ENCODE measurements at regions not wholly inside any gene's neighbourhood (a gene's known extent, or its start where the extent isn't known, plus 50 kb on each side); places are given as distances from the start of the nearest gene placed in this dataset.

- TF ChIP-seq CBFA2T3 (IDR thresholded peaks at IDR 0.05) (no peak), TRIM28 (IDR thresholded peaks at IDR 0.05) (no peak), CTCF (IDR thresholded peaks at IDR 0.05 in 2 of 3, conservative IDR thresholded peaks at IDR 0.05 in 1 of 3; ENCODE audit: insufficient read depth in 2 of 3, low read depth in 1 of 3, low read length in 3 of 3) (no peak), EP300 (IDR thresholded peaks at IDR 0.05; ENCODE audit: low read length) (no peak), TARDBP (IDR thresholded peaks at IDR 0.05) (no peak), POLR2AphosphoS5 (IDR thresholded peaks at IDR 0.05; ENCODE audit: control insufficient read depth, insufficient read depth, low read depth, low read length) (no peak), POLR2A (conservative IDR thresholded peaks at IDR 0.05) (no peak), MYC (IDR thresholded peaks at IDR 0.05; ENCODE audit: low read depth, low read length) (no peak), MYC (CRISPR knock-in tag; IDR thresholded peaks at IDR 0.05; ENCODE audit: borderline replicate concordance, low read depth) (no peak), ZBTB49 (CRISPR knock-in tag; IDR thresholded peaks at IDR 0.05; ENCODE audit: borderline replicate concordance) (no peak)
- TF ChIP-seq, protein P1, sequence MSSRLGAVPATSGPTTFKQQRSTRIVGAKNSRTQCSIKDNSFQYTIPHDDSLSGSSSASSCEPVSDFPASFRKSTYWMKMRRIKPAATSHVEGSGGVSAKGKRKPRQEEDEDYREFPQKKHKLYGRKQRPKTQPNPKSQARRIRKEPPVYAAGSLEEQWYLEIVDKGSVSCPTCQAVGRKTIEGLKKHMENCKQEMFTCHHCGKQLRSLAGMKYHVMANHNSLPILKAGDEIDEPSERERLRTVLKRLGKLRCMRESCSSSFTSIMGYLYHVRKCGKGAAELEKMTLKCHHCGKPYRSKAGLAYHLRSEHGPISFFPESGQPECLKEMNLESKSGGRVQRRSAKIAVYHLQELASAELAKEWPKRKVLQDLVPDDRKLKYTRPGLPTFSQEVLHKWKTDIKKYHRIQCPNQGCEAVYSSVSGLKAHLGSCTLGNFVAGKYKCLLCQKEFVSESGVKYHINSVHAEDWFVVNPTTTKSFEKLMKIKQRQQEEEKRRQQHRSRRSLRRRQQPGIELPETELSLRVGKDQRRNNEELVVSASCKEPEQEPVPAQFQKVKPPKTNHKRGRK (tag; IDR thresholded peaks at IDR 0.05), result no peak
These were observed 208.7 kb downstream of the LMX1A start for GRCh38 chr1:165147799-165148198.
